ENCODE measurements at regions not wholly inside any gene's neighbourhood (a gene's known extent, or its start where the extent isn't known, plus 50 kb on each side); places are given as distances from the start of the nearest gene placed in this dataset.

DNA sequence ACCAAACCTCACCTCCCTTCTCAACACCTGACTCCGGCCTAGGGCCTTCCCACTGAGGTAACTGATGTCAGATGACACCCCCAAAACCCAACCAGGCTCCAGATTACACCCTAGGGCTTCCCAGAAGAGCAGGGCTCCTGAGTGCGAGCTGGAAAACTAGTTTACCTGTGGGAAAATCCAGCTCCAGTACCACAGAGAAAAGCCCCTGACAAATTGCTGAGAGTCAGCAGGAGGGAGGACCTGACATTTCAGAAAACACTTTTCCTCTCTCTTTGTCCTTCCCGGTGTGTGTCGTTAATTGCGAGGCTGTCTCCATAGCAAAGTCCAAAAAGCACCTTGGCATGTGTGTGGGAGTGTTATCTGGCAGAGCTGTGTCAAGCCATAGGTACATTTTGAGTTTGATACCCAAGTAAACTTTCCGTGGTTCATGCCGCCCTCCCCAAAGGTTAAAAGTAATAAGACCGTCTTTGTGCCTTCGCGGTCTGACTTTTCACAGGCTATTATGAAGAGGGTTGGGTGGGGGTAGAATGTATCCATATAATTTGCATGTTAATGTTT lies 79.8 kb upstream of the FNDC3B start:
- no peak for TF ChIP-seq ZNF8 (CRISPR knock-in tag; IDR thresholded peaks at IDR 0.05)
- TF ChIP-seq OSR1 (CRISPR knock-in tag; IDR thresholded peaks at IDR 0.05), result no peak
- TF ChIP-seq RARB (CRISPR knock-in tag; IDR thresholded peaks at IDR 0.05), result no peak
- TF ChIP-seq ZFP30 (CRISPR knock-in tag; IDR thresholded peaks at IDR 0.05), result no peak
- TF ChIP-seq ZC3H10 (CRISPR knock-in tag; IDR thresholded peaks at IDR 0.05), result no peak
- no peak for TF ChIP-seq SNAI2 (CRISPR knock-in tag; IDR thresholded peaks at IDR 0.05)
- TF ChIP-seq, protein P1, sequence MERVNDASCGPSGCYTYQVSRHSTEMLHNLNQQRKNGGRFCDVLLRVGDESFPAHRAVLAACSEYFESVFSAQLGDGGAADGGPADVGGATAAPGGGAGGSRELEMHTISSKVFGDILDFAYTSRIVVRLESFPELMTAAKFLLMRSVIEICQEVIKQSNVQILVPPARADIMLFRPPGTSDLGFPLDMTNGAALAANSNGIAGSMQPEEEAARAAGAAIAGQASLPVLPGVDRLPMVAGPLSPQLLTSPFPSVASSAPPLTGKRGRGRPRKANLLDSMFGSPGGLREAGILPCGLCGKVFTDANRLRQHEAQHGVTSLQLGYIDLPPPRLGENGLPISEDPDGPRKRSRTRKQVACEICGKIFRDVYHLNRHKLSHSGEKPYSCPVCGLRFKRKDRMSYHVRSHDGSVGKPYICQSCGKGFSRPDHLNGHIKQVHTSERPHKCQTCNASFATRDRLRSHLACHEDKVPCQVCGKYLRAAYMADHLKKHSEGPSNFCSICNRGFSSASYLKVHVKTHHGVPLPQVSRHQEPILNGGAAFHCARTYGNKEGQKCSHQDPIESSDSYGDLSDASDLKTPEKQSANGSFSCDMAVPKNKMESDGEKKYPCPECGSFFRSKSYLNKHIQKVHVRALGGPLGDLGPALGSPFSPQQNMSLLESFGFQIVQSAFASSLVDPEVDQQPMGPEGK (CRISPR knock-in tag; IDR thresholded peaks at IDR 0.05; ENCODE audit: borderline replicate concordance), result no peak
- TF ChIP-seq ZNF70 (CRISPR knock-in tag; IDR thresholded peaks at IDR 0.05), result no peak
- TF ChIP-seq CSDC2 (CRISPR knock-in tag; IDR thresholded peaks at IDR 0.05), result no peak
- TF ChIP-seq, protein P2, sequence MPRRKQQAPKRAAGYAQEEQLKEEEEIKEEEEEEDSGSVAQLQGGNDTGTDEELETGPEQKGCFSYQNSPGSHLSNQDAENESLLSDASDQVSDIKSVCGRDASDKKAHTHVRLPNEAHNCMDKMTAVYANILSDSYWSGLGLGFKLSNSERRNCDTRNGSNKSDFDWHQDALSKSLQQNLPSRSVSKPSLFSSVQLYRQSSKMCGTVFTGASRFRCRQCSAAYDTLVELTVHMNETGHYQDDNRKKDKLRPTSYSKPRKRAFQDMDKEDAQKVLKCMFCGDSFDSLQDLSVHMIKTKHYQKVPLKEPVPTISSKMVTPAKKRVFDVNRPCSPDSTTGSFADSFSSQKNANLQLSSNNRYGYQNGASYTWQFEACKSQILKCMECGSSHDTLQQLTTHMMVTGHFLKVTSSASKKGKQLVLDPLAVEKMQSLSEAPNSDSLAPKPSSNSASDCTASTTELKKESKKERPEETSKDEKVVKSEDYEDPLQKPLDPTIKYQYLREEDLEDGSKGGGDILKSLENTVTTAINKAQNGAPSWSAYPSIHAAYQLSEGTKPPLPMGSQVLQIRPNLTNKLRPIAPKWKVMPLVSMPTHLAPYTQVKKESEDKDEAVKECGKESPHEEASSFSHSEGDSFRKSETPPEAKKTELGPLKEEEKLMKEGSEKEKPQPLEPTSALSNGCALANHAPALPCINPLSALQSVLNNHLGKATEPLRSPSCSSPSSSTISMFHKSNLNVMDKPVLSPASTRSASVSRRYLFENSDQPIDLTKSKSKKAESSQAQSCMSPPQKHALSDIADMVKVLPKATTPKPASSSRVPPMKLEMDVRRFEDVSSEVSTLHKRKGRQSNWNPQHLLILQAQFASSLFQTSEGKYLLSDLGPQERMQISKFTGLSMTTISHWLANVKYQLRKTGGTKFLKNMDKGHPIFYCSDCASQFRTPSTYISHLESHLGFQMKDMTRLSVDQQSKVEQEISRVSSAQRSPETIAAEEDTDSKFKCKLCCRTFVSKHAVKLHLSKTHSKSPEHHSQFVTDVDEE (CRISPR knock-in tag; IDR thresholded peaks at IDR 0.05), result no peak
- TF ChIP-seq, protein P3, sequence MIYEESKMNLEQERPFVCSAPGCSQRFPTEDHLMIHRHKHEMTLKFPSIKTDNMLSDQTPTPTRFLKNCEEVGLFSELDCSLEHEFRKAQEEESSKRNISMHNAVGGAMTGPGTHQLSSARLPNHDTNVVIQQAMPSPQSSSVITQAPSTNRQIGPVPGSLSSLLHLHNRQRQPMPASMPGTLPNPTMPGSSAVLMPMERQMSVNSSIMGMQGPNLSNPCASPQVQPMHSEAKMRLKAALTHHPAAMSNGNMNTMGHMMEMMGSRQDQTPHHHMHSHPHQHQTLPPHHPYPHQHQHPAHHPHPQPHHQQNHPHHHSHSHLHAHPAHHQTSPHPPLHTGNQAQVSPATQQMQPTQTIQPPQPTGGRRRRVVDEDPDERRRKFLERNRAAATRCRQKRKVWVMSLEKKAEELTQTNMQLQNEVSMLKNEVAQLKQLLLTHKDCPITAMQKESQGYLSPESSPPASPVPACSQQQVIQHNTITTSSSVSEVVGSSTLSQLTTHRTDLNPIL (CRISPR knock-in tag; IDR thresholded peaks at IDR 0.05; ENCODE audit: low read depth), result no peak
- TF ChIP-seq ZFP3 (CRISPR knock-in tag; IDR thresholded peaks at IDR 0.05), result no peak
- no peak for TF ChIP-seq BACH2 (CRISPR knock-in tag; IDR thresholded peaks at IDR 0.05; ENCODE audit: borderline replicate concordance)
- no peak for TF ChIP-seq ARNTL (CRISPR knock-in tag; IDR thresholded peaks at IDR 0.05; ENCODE audit: borderline replicate concordance, low read depth)
